Activated CD4-positive, CD25-positive, alpha-beta regulatory T cell (primary cell): ENCODE measurements at regions not wholly inside any gene's neighbourhood (a gene's known extent, or its start where the extent isn't known, plus 50 kb on each side); places are given as distances from the start of the nearest gene placed in this dataset.

Source experiments
- DNase-seq, 4 experiments: peaks; one replicate each; lab custom pipeline; 2025; lab: John Stamatoyannopoulos, UW

DNA sequence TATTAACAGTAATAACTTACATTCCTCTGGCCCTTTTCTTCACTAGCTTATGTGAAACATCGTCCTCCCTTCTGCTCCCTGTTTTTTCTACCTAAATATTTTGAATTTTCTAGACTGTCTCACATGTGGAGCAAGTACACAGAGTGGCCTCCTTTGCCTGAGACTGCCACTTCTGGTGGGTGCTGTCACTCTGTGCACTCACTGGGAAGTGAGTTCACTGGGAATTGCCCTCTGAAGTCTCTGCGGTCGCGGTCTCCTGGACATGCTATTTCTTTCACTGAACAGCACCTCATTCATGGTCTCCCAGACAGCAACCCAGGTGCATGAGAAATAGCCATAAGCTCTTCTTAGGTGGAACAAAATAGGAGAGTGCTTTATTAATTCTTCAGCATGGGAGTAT lies 1179.7 kb upstream of the ADGRL3 start:
- no peak for DNase-seq

DNA sequence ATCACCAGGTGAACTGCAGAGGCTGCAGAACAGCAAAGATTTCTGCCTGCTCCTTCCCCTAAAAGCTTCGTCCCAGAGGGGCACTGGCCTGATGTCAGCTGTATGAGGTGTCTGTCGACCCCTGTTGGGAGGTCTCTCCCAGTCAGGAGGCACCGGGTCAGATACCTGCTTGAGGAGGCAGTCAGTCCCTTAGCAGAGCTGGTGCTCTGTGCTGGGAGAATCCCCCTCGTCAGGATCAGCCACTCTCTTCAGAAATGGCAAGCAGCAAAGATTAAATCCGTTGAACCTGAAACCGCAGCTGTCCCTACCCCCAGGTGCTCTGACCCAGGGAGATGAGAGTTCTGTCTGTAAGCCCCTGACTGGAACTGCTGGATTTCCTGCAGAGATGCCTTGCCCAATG lies 1166.3 kb upstream of the ADGRL3 start:
- no peak for DNase-seq

DNA sequence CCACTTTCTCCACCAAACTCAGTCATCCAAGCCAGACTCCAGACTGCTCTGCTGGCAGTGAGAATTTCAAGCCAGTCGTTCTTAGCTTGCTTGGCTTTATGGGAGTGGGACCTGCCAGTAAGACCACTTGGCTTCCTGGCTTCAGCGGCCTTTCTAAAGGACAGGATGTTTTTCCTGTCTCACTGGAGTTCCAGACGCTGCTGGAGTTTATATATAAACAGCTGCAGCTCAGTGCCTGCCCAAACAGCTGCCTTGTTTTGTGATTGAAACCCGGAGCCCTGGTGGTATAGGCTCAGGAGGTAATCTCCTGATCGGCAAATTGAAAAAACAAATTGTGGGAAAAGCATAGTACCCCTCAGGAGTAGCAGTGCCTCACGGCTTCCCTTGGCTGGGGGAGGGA lies 1165.8 kb upstream of the ADGRL3 start:
- DNase-seq, result no peak

DNA sequence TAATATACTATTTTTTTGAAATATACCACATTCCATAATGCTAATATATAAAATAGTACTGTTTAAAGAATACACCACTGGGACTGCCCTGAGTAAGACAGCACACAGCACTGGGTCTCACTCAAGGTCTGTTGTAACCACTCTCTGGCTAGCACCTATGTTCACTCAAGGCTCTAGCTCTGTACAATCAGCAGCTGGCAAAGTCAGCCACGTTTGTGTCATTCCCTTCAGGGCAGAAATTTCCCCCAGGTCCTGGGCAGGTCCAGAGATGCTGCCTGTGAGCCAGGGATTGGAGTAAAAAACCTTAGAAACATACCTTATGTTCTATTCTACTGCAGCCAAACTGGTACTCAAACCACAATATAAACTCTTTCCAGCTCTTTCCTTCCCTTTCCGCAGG lies 1160.2 kb upstream of the ADGRL3 start:
- DNase-seq, result no peak

- no peak for DNase-seq
Measured at GRCh38 chr4:60042231-60042652, 1157.9 kb upstream of the ADGRL3 start.

GRCh38 chr4:60042941-60043340 lies 1157.2 kb upstream of the ADGRL3 start:
- DNase-seq, result no peak

DNA sequence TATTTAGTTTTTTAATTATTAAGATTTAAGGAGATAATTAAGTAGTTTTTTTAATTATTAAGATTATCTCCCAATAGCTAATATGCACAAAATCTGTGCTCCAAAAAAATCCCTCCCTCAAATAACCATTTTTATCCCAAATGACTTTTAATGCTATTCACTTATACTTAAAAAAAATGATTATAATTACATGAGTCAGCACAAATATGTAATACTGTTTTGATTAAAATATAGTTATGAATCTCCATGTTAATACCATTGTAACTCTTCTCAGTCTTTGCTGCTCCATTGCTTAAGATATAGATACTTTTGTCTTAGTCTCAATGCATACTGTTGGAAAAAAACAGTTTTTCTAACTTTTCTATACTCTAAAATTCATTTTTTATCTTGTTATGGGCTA lies 1121.1 kb upstream of the ADGRL3 start:
- no peak for DNase-seq

DNA sequence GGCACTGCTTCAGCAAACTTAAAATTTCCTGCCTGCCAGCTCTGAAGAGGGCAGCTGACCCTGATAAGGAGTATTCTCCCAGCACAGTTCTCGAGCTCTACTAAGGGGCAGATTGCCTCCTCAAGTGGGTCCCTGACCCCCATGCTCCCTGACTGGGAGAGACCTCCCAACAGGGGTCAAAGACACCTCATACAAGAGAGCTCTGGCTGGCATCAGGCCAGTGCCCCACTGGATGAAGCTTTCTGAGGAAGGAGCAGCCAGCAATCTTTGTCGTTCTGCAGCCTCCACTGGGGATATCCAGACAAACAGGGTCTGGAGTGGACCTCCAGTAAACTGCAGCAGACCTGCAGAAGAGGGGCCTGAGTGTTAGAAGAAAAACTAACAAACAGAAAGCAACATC lies 1118.3 kb upstream of the ADGRL3 start:
- DNase-seq, result no peak

DNA sequence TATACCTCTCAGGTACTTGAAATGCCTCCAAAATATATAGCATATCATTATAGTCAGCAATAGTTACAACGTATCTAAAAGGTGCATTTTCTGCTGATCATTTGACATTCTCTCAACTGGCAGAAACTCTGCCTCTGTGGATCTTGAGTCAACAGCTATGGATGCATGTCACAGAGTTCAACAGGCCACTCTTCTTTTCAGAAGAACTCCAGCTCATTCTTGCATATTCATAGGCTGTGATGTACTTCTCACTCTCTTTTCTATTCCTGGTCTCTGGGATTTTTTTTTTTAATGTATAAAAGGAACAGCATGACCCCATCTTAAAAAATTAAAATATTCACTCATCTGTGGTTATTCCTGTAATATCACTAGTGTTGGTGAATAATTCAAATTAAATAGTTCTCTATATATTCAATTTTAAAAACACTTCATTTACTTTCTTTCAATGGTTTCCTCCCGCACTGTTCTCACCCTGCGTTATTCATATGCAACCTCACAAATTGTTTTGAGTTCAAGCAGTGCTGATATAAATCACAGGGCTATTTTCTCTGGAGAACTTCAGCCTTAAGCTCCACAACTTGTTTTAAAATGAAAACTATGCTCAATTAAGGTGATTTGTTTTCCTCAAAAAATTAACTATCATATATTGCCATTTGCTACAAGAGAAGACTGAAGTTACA lies 1111.2 kb upstream of the ADGRL3 start:
- no peak for DNase-seq

DNA sequence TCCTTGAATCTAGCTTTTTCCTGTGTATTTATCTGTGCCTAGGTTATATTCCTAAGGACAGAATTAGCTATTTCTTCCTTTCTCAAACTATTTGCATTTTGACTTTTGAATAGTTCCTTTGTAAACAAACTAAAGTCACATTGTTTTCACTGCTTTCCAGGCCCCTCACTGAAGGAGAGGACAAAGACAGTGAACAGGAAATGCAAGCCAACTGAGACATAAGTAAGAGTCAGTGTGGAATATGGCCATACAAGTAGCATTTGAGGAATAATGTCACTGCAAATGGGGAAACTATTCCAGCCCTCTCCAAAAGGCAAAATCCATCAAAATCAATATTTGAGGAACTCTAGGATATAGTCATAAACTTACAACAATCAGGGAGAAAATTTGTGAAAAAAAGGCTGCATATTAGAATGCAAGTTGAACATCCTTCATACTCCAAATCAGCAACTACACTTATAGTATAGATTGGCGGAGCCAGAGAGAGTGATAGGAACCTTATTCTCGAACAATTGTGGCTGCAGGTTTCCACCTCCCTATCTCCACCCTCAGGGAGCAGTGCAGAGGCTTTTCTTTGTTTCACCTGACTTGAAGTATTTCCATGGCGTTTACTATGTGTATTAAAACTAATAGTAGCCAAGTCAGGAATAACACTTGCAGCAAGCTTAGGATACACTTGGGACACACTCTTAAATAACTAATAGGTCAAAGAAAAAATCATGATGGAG lies 1110.4 kb upstream of the ADGRL3 start:
- DNase-seq, result no peak

DNA sequence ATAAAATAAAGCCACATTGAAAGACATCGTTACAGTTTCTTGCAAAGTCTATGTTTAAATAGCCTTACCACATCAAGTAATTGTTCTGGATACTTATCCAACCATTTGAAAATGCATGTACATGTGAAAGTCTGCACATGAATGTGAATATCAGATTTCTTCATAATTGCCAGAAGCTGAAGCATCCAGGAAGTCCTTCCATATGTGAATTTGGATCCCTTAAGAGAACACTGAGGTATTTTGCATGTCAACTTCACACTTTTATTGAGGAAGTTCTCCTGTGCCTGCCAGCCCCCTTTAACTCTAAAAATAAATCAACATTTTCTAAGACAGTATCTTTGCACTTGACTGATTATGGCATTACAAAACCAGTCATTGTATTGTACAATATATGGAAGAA lies 1103.5 kb upstream of the ADGRL3 start:
- DNase-seq, result no peak

DNA sequence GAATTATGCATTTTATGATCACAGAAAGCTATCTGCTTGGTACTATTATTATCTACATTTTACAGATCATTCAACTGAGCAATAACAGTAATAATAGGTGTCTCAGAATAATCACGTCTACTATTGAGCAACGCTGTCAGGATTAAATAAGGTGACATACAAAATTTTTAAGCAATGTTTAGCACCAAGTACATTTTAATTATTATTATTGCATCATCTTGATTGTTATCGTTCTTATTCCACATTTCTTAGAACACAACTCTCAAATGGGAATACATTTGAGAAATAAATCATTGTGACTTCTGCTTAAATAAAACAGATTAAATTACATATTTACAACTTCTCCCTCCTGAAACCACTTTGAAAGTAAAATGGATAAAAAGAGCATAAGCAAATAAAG lies 1083.5 kb upstream of the ADGRL3 start:
- no peak for DNase-seq

DNA sequence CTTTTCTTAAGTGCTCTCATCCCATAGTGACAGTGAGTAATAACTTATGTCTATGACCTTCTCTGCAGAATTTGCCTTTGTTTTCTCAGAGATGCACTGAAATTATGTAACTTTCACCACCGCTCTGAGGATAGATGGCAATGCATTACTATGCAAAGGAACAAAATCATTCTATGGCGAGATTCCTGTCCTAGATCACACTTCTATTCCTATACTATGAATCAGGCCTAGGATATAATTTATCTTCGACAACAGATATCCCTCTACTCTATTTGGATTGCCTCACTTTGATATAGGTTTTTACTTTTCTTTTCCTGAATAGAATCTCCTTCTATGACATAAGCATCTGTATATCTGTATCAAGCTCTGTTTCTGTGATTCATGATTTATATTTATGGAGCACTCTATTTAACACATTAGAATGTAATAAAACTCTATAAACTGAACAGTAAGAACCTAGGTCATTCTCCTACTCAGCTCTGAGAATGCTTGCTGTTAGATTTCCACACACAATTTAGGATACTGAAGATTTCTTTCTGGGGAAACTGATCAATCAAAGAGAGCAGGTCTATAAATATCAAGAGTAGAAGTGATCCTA lies 1082.3 kb upstream of the ADGRL3 start:
- no peak for DNase-seq

GRCh38 chr4:60122820-60123219 lies 1077.3 kb upstream of the ADGRL3 start:
- DNase-seq, result no peak

GRCh38 chr4:60128888-60129287 lies 1071.2 kb upstream of the ADGRL3 start:
- no peak for DNase-seq

- no peak for DNase-seq
Measured at GRCh38 chr4:60129740-60130139, 1070.4 kb upstream of the ADGRL3 start.

GRCh38 chr4:60133375-60133774 lies 1066.8 kb upstream of the ADGRL3 start:
- no peak for DNase-seq

DNA sequence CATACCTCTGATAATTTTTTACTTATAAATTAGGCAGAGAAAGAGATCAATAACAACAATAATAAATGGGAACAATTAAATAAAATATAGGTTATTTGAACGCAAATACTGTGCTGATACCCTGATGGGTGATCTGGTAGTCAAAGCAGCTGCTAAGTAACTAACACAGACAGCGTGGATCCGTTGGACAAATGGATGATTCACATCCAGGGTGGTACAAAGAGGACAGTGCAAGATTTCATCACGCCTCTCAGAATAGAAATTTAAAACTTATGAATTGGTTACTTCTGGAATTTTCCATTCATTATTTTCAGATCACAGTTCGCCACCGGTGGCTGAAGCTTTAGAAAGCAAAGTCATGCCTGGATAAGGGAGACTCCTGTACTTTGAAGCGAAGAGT lies 1066.0 kb upstream of the ADGRL3 start:
- DNase-seq, result no peak

DNA sequence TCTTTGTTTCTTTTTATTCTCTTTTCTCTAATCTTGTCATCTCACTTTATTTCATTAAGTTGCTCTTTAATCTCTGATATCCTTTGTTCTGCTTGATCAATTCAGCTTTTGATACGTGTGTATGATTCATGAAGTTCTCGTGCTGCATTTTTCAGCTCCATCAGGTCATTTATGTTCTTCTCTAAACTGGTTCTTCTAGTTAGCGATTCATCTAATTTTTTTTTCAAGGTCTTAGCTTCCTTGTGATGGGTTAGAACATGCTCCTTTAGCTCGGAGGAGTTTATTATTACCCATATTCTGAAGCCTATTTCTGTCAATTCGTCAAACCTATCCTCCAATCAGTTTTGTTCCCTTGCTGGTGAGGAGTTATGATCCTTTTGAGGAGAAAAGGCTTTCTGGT lies 1045.0 kb upstream of the ADGRL3 start:
- DNase-seq, result no peak

DNA sequence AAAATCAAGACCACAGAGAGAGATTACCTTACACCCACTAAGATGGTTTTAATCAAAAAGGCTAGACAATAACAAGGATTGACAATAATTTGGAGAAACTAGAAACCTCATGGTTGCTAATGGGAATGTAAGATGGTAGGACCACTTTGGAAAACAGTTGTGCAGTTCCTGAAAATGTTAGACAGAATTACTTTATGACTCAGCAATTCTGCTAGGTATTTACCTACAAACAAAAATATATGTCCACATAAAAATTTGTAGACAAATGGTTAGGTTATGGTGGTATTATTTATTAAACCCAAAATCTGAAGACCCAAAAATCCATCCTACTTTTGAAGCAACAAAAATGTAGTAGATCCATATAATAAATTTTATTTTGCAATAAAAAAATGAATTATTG lies 1027.0 kb upstream of the ADGRL3 start:
- DNase-seq, result no peak

DNA sequence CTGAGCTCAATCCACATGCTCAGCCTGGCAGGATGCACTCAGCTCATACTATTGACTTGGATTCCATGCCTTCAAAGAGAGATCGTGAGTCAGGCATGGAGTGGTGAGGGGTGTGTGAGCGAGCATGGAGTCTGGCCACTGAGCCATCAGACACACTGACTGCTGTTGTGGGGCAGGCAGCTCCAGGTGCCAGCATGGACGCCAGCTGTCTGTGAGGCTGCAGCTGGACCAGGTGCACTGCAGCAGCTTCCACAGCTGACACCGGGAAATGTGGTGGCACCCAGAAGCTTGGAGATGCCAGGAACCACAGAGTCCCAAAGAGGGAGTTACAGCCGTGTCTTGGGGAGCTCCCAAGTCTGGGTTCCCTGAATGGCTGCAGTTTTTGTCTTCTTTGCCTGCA lies 1026.4 kb upstream of the ADGRL3 start:
- DNase-seq, result no peak

- DNase-seq, result no peak
Measured at GRCh38 chr4:60175241-60175640, 1024.9 kb upstream of the ADGRL3 start.

DNA sequence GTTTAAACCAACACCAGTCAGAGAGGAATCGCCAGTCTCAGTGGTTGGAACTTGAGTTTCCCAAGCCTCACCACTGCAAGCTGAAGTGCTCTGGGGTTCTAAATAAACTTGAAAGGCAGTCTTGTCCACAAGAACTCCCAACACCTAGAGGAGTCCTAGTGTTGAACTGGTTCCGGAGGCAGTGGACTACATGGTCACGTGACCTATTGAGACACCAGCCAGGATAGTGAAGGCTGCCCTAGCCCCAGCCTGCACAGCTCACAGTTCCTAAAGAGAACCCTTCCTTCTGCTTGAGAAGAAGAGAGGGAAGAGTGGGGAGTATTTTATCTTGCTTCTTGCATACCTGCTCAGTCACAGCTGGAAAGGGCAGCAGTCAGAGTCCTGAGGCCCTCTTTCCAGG lies 1012.7 kb upstream of the ADGRL3 start:
- DNase-seq, result no peak

- no peak for DNase-seq
Measured at GRCh38 chr4:60189286-60189685, 1010.8 kb upstream of the ADGRL3 start.
